ENCODE measurements at regions not wholly inside any gene's neighbourhood (a gene's known extent, or its start where the extent isn't known, plus 50 kb on each side); places are given as distances from the start of the nearest gene placed in this dataset.
"Not testable (repeated sequence)": the region's sequence is repeated elsewhere in the genome, so short reads cannot be mapped to it uniquely, and the experiment has no call there.

GRCh38 chr6:131492932-131493573 is 80.0 kb upstream of the ARG1 start:
- TF ChIP-seq CTCF (IDR thresholded peaks at IDR 0.05; ENCODE audit: borderline replicate concordance, control extremely low read depth, extremely low read depth, insufficient read depth, missing control alignments): no peak
- in situ Hi-C loops (cut with MboI; ENCODE audit: low sequenced_read_pairs, unreplicated experiment): no loop called here
- DNase-seq (ENCODE audit: low spot score): no peak

GRCh38 chr6:131504387-131504786 is 68.6 kb upstream of the ARG1 start:
- DNase-seq (ENCODE audit: low spot score); in situ Hi-C loops (cut with MboI; ENCODE audit: low sequenced_read_pairs, unreplicated experiment): not testable (repeated sequence)

GRCh38 chr6:131510094-131510493 is 62.9 kb upstream of the ARG1 start:
- no peak for TF ChIP-seq CTCF (IDR thresholded peaks at IDR 0.05; ENCODE audit: borderline replicate concordance, control extremely low read depth, extremely low read depth, insufficient read depth, missing control alignments)
- no peak for DNase-seq (ENCODE audit: low spot score)
- in situ Hi-C loops (cut with MboI; ENCODE audit: low sequenced_read_pairs, unreplicated experiment): no loop called here

- no peak for TF ChIP-seq CTCF (IDR thresholded peaks at IDR 0.05; ENCODE audit: borderline replicate concordance, control extremely low read depth, extremely low read depth, insufficient read depth, missing control alignments)
- in situ Hi-C loops (cut with MboI; ENCODE audit: low sequenced_read_pairs, unreplicated experiment): no loop called here
- no peak for DNase-seq (ENCODE audit: low spot score)
These were observed 62.4 kb upstream of the ARG1 start for GRCh38 chr6:131510591-131510990.

GRCh38 chr6:131519670-131520436 is 53.2 kb upstream of the ARG1 start:
- in situ Hi-C loops (cut with MboI; ENCODE audit: low sequenced_read_pairs, unreplicated experiment): loop anchor here (10.0 kb wide), 1 partner anchor 315 kb away; no protein-coding TSS in a partner anchor
- TF ChIP-seq CTCF (IDR thresholded peaks at IDR 0.05; ENCODE audit: borderline replicate concordance, control extremely low read depth, extremely low read depth, insufficient read depth, missing control alignments): peak; percentile 65
- no peak for DNase-seq (ENCODE audit: low spot score)
